NT2/D1 (cell line): ENCODE measurements at regions not wholly inside any gene's neighbourhood (a gene's known extent, or its start where the extent isn't known, plus 50 kb on each side); places are given as distances from the start of the nearest gene placed in this dataset.

ENCODE experiments used
- DNase-seq: peaks from one replicate; pipeline ENCODE4 v3.0.0-alpha.2; 2011; ENCODE audit warnings: low read depth, low spot score
- H3K27me3 ChIP-seq: 2 replicates; pipeline ENCODE4 v1.6.0; 2011; ENCODE audit warnings: mild to moderate bottlenecking; ENCODE audit not compliant: insufficient read length, insufficient read depth
- H3K36me3 ChIP-seq: 2 replicates; pipeline ENCODE4 v1.6.1; 2011; ENCODE audit warnings: mild to moderate bottlenecking, low read length, mixed read lengths; ENCODE audit not compliant: insufficient read depth, insufficient read length
- H3K4me1 ChIP-seq: 2 replicates; pipeline ENCODE4 v1.5.1; 2011; ENCODE audit not compliant: insufficient read depth, insufficient read length
- H3K4me3 ChIP-seq: 2 replicates; pipeline ENCODE4 v1.5.1; 2011; ENCODE audit warnings: low read depth; ENCODE audit not compliant: insufficient read length
- H3K9ac ChIP-seq: 2 replicates; pipeline ENCODE4 v1.6.0; 2011; ENCODE audit warnings: low read depth; ENCODE audit not compliant: insufficient read length
- H3K9me3 ChIP-seq: 2 replicates; pipeline ENCODE4 v1.5.1; 2011; ENCODE audit warnings: mild to moderate bottlenecking, low read length; ENCODE audit not compliant: insufficient read depth
- SUZ12 ChIP-seq: IDR thresholded peaks from 2 replicates; pipeline ENCODE4 v1.6.1; 2011; ENCODE audit not compliant: insufficient read length, insufficient read depth; ENCODE audit errors: extremely low read depth
- YY1 ChIP-seq: IDR thresholded peaks from 2 replicates; pipeline ENCODE4 v1.6.1; 2011; ENCODE audit not compliant: insufficient read length, insufficient read depth
- ZNF274 ChIP-seq: IDR thresholded peaks from 2 replicates; pipeline ENCODE4 v1.6.1; 2011; ENCODE audit warnings: mild to moderate bottlenecking, low read depth, low read length

GRCh38 chr5:60340965-60341471 lies 358.9 kb downstream of the DEPDC1B start:
- Histone ChIP-seq H3K4me3 (no peak overlapping the region), H3K4me1 (no peaks in the 10 kb centered on the region), H3K9me3 (no peaks in the 10 kb centered on the region), H3K27me3 (no peaks in the 10 kb centered on the region), H3K36me3 (no peaks in the 10 kb centered on the region), H3K9ac (no peak overlapping the region)
- TF ChIP-seq ZNF274 (no peak), YY1 (no peak), SUZ12 (no peak)
- DNase-seq, result no peak

DNA sequence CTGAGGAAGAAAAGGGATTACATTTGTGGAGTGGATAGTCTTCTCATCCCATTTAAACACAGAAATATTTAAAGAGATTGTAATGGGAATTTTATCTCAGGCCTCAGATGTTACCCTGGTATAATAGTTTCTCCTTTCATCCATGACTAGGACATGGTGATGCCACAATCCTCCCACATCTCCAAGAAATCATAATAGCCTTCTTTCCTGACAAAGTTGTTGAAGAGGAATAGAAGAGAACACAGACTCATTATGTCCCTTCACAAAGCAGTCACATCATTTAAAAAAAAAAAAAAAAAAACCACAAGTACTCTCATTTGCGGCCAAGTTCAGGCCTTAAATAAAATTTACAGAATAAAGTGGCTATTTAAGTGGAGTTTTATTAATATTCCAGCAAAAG lies 359.6 kb downstream of the DEPDC1B start:
- no peak for TF ChIP-seq YY1
- TF ChIP-seq ZNF274, result no peak
- TF ChIP-seq SUZ12, result no peak
- DNase-seq, result no peak
- H3K9ac ChIP-seq, result no peak overlapping the region
- no peaks in the 10 kb centered on the region for H3K27me3 ChIP-seq
- H3K36me3 ChIP-seq, result no peaks in the 10 kb centered on the region
- no peaks in the 10 kb centered on the region for H3K4me1 ChIP-seq
- no peak overlapping the region for H3K4me3 ChIP-seq
- no peaks in the 10 kb centered on the region for H3K9me3 ChIP-seq

- no peak overlapping the region for H3K4me3 ChIP-seq
- H3K4me1 ChIP-seq, result no peaks in the 10 kb centered on the region
- no peaks in the 10 kb centered on the region for H3K36me3 ChIP-seq
- no peak overlapping the region for H3K9ac ChIP-seq
- no peak for DNase-seq
- no peaks in the 10 kb centered on the region for H3K27me3 ChIP-seq
- H3K9me3 ChIP-seq, result no peaks in the 10 kb centered on the region
- TF ChIP-seq SUZ12, result no peak
- no peak for TF ChIP-seq YY1
- no peak for TF ChIP-seq ZNF274
Measured at GRCh38 chr5:60339691-60340201, 360.2 kb downstream of the DEPDC1B start.

- DNase-seq, result no peak
- Histone ChIP-seq H3K9ac (no peak overlapping the region), H3K4me1 (no peaks in the 10 kb centered on the region), H3K36me3 (no peaks in the 10 kb centered on the region), H3K4me3 (no peak overlapping the region), H3K9me3 (no peaks in the 10 kb centered on the region), H3K27me3 (no peaks in the 10 kb centered on the region)
- no peak for TF ChIP-seq SUZ12
- TF ChIP-seq ZNF274, result no peak
- TF ChIP-seq YY1, result no peak
Measured at GRCh38 chr5:60338846-60339245, 361.1 kb downstream of the DEPDC1B start.

- no peaks in the 10 kb centered on the region for H3K36me3 ChIP-seq
- H3K4me3 ChIP-seq, result no peak overlapping the region
- H3K4me1 ChIP-seq, result no peaks in the 10 kb centered on the region
- H3K27me3 ChIP-seq, result no peaks in the 10 kb centered on the region
- no peak overlapping the region for H3K9ac ChIP-seq
- DNase-seq, result no peak
- H3K9me3 ChIP-seq, result no peaks in the 10 kb centered on the region
- TF ChIP-seq SUZ12 (no peak), ZNF274 (no peak), YY1 (no peak)
Measured at GRCh38 chr5:60336491-60336890, 363.5 kb downstream of the DEPDC1B start.

DNA sequence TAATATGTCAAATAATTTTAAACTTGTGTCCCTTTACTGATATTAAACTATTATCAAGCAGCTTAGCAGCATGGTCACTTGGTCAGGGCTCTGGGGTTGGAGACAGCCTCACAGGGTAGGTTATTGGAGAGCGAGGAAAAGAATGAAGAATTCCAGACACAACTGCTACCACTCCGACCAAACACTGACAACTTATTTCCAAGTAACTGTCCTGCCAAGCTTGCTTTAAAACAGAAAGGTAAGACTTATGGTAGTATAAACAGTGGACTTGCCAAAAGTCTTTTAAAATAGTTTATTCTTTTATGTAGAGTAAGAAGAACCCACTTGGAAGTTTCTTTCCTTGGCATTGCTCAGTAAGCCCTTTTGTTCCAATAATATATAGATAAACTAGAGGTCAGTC lies 364.1 kb downstream of the DEPDC1B start:
- no peaks in the 10 kb centered on the region for H3K27me3 ChIP-seq
- no peaks in the 10 kb centered on the region for H3K4me1 ChIP-seq
- no peak for DNase-seq
- no peaks in the 10 kb centered on the region for H3K9me3 ChIP-seq
- TF ChIP-seq SUZ12 (no peak), ZNF274 (no peak), YY1 (no peak)
- no peak overlapping the region for H3K4me3 ChIP-seq
- H3K36me3 ChIP-seq, result no peaks in the 10 kb centered on the region
- H3K9ac ChIP-seq, result no peak overlapping the region

- TF ChIP-seq ZNF274 (no peak), YY1 (no peak), SUZ12 (no peak)
- no peaks in the 10 kb centered on the region for H3K4me1 ChIP-seq
- H3K27me3 ChIP-seq, result no peaks in the 10 kb centered on the region
- H3K9me3 ChIP-seq, result no peaks in the 10 kb centered on the region
- H3K36me3 ChIP-seq, result no peaks in the 10 kb centered on the region
- no peak overlapping the region for H3K4me3 ChIP-seq
- H3K9ac ChIP-seq, result no peak overlapping the region
- DNase-seq, result no peak
Measured at GRCh38 chr5:60334281-60334713, 365.7 kb downstream of the DEPDC1B start.
